Hepatocyte (in vitro differentiated cells): ENCODE measurements at regions not wholly inside any gene's neighbourhood (a gene's known extent, or its start where the extent isn't known, plus 50 kb on each side); places are given as distances from the start of the nearest gene placed in this dataset.

Experiments used
- EZH2 ChIP-seq: fragments of 200-600 bp; sonication (generic); IDR thresholded peaks from 2 replicates; pipeline ENCODE4 v1.6.1; 2016; ENCODE audit warnings: antibody characterized with exemption, mild to moderate bottlenecking, borderline replicate concordance
- EZH2phosphoT487 ChIP-seq: fragments of 200-600 bp; sonication (generic); IDR thresholded peaks from one replicate; pipeline ENCODE4 v1.6.1; 2018; ENCODE audit warnings: antibody characterized with exemption, mild to moderate bottlenecking, low read depth, moderate library complexity; ENCODE audit not compliant: unreplicated experiment, severe bottlenecking
- TF ChIP-seq, protein P1 (sequence below): fragments of 200-600 bp; sonication (generic); IDR thresholded peaks from 2 replicates; pipeline ENCODE4 v1.5.1; 2016; ENCODE audit warnings: antibody characterized with exemption, mild to moderate bottlenecking; ENCODE audit not compliant: poor library complexity

GRCh38 chr22:47793304-47794101 is 1031.1 kb downstream of the TBC1D22A start:
- TF ChIP-seq EZH2 (no peak), EZH2phosphoT487 (no peak)
- TF ChIP-seq, protein P1, sequence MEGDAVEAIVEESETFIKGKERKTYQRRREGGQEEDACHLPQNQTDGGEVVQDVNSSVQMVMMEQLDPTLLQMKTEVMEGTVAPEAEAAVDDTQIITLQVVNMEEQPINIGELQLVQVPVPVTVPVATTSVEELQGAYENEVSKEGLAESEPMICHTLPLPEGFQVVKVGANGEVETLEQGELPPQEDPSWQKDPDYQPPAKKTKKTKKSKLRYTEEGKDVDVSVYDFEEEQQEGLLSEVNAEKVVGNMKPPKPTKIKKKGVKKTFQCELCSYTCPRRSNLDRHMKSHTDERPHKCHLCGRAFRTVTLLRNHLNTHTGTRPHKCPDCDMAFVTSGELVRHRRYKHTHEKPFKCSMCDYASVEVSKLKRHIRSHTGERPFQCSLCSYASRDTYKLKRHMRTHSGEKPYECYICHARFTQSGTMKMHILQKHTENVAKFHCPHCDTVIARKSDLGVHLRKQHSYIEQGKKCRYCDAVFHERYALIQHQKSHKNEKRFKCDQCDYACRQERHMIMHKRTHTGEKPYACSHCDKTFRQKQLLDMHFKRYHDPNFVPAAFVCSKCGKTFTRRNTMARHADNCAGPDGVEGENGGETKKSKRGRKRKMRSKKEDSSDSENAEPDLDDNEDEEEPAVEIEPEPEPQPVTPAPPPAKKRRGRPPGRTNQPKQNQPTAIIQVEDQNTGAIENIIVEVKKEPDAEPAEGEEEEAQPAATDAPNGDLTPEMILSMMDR, result no peak
